ENCODE measurements at regions not wholly inside any gene's neighbourhood (a gene's known extent, or its start where the extent isn't known, plus 50 kb on each side); places are given as distances from the start of the nearest gene placed in this dataset.

GRCh38 chr2:42931146-42931817 is 138.9 kb upstream of the HAAO start:
- no peak for DNase-seq (ENCODE audit: low spot score)

DNA sequence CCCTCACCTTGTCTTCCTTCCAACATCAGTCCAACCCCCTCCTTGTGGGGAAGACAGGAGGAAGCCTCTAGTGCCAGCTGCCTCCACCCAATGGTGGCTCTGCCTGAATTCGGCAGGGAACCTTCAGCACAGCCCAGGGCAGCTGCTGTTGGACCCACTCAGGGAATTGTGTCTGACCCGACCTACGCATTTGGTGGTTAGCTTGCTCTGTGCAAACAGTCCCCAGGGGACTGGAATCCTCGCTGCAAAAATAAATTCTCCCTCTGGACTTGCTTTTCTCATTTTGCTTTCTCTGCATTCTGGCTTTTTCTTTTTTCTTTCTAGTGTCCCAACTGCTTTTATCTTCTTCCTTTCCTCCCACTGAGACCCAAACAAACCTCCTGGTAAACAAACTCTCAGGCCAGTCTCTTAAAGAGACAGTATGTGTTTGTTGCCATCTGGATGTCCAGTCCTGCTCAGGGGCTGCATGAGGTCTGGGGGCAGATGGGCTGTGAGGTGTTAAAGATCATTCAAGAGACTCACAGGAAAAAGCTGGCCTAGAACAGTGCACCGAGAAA is 137.7 kb upstream of the HAAO start:
- no peak for DNase-seq (ENCODE audit: low spot score)

DNA sequence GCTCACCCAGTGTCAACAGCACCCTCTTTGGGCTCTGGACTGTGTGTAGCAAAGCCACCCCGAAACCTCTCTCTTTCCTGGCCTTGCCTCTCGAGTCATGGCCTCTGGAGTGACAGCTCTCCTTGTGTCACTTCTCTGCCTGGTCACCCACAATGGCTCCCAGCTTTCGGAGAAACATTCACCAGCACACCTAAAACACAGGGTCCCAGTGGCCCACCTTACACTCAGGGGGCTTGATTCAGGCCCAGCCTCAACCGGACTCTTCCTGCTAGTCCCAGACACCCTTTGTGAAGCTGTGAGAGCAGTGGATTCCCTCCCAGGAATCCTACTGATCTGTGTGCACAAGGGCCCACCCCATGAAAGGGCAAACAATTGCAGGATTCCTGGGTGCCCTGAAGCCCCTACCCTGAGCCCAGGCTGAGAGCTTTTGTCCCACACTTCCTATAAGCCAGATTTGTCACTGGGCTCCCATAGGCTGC is 137.2 kb upstream of the HAAO start:
- no peak for DNase-seq (ENCODE audit: low spot score)

DNA sequence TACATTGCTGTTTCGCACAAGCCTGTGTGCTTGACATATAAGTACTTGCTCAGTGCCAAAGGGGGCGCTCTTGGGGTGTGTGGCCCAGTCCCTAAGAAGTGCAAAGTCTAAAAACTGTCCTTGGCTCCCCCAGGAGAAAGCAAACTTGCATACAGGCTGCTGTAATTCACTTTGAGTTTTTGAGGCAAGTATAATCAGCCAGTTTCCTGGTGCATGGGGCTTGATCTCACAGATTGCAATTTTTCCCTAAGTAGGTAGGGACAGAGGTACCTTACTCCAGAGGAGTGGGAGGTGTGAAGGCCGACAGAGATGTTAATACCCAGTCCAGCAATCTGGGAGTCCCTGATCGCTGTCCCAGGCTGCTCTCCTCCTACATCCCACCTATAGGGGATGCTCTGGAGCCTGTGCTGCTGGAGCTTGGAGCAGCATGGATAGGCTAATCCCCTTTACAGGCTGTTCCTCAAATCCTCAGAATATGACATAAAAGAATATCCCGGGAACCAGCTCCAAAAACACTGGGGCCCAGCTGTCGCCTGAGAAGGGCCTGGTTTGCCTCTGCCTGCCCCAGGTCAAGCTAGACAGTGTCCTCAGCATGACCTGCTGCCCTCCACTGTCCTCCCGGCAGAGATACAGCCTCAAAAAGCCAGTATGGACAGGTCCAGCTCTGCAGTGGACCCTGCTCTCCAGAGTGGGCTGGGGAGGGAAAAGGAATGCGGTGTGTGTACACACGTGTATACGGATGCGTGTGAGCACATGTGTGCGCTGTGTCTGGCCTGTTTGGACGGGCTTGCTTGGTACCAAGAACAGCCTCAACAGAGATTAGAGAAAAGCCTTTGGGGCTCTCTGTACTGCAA is 136.5 kb upstream of the HAAO start:
- no peak for DNase-seq (ENCODE audit: low spot score)

DNA sequence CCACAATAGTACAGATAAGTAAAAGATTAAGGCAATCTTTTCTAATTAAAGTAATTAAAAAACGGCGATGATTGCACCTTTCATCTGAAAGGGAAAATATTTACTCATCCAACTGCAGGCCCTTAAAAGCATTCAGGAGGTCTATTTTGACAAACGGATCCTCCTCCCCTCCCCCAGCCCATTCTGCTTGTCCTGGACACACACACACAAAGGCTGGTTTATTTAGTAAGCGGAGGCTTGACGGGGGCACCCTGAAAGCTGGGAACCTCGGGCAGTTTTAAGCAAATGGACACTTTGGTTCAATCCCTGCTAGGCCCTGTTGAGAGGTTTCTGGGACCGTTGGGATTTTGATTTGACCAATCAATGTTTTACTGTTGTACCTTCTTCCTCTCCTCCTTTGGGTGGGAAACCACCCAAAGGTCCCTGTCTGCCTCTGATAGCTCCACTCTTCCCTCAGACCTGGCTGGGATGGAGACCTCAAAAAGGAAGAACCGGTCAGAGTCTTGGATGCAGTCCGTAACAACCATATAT is 135.8 kb upstream of the HAAO start:
- no peak for DNase-seq (ENCODE audit: low spot score)

- no peak for DNase-seq (ENCODE audit: low spot score)
Observed at GRCh38 chr2:42927334-42928160, 135.2 kb upstream of the HAAO start.

DNA sequence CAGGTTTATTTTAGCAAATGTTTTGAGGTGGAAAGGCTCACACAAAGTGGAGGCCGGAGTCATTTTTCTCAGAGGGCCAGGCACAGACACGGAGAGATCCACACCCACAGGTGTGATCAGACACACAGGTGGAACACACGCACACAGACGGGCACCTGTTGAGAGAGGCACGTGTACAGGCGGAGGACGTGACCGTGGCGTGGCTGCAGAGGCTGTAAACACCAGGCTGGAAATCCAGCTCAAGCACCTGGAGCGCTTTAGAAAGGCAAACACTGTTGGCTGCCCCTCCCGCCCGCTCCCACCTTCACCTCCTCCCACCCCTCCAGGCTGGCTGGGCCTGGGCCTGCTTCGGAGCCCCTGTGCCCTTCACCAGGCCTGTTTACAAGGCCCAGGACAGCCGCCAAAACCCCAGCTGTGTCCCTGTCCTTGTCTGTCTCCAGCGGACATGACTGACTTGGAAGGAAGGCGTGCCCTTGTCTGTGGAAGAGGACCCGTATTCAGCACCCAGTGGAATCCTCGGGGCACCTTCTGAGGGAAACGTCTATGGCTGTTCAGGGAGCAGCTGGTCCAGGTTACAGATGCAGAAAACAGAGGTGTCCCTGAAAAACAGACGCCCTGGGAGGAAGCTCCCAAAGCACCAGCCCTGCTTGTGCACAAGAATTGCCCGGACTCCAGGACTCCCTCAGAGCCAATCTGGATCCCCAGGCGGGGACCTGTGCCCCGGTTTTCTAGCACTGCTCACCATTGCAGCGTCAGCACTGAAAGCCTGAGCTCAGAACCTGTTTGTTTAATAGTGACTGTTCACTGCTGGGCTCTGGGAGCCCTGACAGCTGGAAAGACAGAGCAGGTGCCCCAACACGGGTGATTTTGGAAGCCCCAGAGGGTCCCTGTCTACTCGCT is 134.3 kb upstream of the HAAO start:
- DNase-seq (ENCODE audit: low spot score), result no peak

GRCh38 chr2:42925742-42926433 is 133.5 kb upstream of the HAAO start:
- peak; percentile 69 for DNase-seq (ENCODE audit: low spot score)

DNA sequence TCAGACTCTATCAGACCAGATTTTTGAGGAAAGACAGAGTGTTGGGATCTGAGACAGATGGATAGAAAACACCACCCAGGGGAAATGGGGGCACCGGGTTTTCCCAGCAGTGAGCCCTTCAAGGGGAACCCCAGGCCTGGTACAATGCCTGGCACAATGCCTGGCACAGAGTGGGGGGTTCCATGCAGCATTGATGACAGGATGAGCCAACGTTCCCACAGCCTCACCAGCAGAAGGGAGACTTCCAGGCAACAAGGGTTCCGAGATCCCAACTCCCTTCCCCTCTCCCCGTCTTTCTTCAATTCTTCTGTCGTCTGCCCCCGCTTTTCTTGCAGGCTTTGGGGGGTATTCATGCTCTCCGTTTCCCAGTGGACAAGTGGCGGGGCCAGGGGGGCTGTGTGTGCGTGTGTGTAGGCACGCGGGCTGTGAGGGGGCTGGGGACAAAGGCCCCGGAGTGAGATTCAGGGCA is 132.1 kb upstream of the HAAO start:
- no peak for DNase-seq (ENCODE audit: low spot score)

DNA sequence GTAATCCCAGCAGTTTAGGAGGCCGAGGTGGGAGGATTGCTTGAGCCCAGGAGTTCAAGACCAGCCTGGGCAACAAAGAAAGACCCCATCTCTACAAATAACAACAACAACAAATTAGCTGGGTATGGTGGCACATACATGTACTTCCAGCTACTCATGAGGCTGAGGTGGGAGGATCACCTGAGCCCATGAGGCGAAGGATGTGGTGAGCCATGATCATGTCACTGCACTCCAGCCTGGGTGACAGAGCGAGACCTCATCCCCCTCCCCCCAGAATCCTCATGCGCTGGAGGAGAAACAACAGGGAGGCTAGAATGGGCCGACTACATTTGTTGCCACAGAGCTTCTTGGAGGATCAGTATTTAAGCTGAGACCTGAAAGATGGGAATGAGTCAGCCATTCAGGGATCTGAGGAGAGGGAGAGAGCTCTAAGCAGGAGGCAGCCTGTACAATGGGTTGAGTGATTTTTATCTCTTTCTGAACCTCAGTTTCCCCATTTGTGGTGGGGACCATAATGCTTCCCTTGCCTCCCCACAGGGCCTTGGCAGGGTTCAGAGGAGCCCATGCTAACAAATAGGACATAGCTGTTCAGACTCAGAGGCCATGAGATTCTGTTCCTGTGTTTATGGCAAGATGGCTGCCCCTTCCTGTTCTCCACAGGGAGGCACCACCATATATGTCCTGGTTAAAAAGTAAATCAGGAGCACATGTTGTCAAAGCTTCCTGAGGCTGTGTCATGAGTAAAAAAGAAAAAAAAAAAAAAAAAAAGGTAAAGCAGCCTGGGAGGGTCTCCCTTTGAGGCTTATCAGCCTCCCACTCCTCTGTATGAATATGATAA is 131.4 kb upstream of the HAAO start:
- no peak for DNase-seq (ENCODE audit: low spot score)

- no peak for DNase-seq (ENCODE audit: low spot score)
Observed at GRCh38 chr2:42922790-42923579, 130.6 kb upstream of the HAAO start.

DNA sequence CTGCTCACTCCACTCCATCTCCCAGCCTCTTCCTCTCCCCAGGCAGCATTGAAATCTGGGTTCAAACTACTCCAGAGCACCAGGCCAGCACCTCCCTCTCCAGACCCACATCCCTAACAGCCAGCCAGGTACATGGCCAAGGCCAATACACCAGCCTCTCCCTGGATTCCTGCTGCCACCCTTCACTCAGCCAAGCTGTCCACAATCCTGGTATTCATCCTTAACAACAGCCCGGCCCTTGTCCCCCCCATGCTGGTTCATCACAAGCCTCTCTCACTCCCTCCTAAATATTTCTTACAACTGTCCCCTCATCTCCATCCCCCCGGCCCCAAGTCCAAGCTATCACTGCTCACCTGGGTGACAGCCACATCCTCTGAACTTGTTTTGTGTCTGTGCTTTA is 129.9 kb upstream of the HAAO start:
- no peak for DNase-seq (ENCODE audit: low spot score)

- DNase-seq (ENCODE audit: low spot score), result no peak
Observed at GRCh38 chr2:42921721-42922120, 129.3 kb upstream of the HAAO start.

GRCh38 chr2:42921147-42921520 is 128.8 kb upstream of the HAAO start:
- DNase-seq (ENCODE audit: low spot score), result no peak

GRCh38 chr2:42920446-42921146 is 128.2 kb upstream of the HAAO start:
- no peak for DNase-seq (ENCODE audit: low spot score)

DNA sequence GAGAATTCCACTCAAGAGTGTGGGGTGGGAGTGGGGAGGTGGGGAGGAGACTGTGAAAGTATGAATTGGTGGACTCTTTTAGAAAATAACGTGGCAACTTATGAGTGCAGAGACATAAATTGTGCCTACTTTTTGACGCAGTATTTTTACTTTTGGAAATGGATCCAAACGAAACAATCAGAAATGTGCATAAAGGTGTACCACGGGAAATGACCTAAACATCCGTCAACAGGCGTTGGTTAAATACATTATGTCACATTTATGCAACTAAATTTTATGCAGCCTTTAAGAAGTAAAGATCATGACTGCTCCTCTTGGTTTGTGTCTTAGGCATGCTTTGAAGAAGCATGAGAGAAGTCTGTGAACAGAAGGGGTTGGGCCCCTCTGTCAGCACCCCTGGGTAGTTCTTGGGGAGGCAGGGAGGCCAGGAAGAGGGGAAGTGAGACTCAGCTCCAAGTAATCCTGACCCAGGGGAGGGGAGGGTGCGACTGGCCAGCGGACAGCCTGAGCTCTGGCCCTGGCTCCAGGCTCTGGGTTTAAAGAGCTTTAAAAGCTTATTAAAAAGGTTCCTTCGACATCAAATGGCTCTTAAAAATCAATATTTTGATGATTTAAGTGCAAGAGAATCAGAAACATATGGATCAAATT is 126.4 kb upstream of the HAAO start:
- DNase-seq (ENCODE audit: low spot score), result no peak

DNA sequence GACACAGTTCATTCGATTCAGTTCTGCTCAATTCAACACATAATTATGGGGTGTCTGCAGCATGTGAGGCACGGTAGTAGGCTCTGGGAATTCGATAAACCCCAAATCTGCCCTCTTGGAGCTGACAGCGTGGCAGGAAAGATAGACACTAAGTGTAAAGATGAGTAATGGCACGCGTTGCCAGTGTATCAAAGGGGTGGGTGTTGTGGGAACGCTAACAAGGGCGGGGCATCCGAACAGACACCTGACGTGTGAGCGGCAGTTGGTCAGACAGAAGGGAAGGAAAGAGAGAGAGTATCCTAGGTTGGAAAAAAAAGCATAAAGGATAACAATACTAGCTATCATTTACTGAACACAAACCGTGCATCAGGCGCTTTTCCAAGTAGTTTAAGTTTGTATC is 125.7 kb upstream of the HAAO start:
- no peak for DNase-seq (ENCODE audit: low spot score)
